T-helper 1 cell (primary cell): ENCODE measurements at regions not wholly inside any gene's neighbourhood (a gene's known extent, or its start where the extent isn't known, plus 50 kb on each side); places are given as distances from the start of the nearest gene placed in this dataset.
"Not testable (repeated sequence)": the region's sequence is repeated elsewhere in the genome, so short reads cannot be mapped to it uniquely, and the experiment has no call there.

Source experiments
- DNase-seq, 5 donors: peaks; one replicate each; pipeline ENCODE4 v3.0.0-alpha.2; 2012 to 2020

DNA sequence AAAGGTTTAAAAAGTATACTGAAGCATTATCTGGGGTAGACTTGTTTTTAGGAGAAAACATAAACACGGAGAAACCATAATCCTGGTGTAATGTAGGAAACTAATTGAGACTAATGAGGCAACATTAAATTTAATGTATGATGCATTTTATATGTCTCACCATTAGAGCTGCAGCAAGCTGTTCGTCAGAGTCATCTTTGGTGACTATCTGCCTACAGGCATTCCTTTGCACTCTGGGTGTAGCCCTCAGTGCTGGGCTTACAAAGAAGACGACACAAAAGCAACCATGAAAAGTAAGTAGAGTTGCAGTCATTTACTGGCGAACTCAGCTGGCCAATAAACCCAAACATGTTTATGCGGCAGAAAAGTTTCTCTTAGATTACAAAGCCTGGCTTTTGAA, 415.3 kb upstream of the ZEB2 start:
- DNase-seq: no peak

DNA sequence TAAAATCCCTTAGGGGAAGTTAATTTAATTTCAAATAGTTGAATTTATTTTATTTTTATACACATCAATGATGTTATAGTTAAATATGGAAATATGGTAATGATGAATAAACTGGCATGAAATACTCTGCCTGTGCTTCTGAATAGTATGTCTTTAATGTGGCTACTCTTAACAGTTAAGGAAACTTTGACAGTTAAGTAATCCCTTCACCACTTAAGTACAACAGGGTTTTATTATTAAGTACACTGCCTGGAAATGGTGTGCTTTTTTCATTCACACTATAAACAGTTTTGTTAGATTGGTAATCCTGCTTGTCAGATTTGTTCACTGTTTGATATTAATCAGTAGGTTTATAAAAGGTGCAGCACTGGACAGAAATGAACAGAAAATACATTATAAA, 412.0 kb upstream of the ZEB2 start:
- no peak for DNase-seq

DNA sequence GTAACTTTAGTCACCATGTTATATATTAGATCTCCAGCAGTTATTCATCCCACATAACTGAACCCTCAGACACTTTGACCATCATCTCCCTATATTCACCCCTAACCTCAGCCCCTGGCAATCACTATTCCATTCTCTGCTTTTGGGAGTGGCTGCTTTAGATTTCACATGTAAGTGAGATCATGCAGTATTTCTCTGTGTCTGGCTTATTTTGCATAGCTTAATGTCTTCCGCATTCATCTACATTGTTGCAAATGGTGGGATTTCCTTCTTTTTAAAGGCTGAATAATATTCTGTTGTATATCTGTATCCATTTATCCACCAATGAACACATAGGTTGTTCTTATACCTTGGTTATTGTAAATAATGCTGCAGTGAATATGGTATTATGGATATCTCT, 411.6 kb upstream of the ZEB2 start:
- no peak for DNase-seq

DNA sequence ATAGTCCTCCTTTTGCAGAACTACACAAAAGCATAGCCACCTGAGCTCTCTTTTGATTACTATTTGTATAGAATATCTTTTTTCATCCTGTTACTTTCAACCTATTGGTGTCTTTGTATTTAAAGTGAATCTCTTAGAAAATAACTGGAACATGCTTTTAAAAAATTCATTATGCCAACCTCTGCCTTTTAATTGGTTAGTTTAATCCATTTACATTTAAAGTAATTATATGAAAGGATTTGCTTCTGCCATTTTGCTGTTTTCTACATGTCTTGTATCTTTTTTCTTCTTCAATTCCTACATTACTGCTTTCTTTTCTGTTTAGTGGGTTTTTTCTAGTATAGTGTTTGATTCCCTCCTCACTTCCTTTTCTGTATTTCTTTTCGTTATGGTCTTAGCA, 407.5 kb upstream of the ZEB2 start:
- no peak for DNase-seq

GRCh38 chr2:144925886-144926285, 406.0 kb upstream of the ZEB2 start:
- no peak for DNase-seq

DNA sequence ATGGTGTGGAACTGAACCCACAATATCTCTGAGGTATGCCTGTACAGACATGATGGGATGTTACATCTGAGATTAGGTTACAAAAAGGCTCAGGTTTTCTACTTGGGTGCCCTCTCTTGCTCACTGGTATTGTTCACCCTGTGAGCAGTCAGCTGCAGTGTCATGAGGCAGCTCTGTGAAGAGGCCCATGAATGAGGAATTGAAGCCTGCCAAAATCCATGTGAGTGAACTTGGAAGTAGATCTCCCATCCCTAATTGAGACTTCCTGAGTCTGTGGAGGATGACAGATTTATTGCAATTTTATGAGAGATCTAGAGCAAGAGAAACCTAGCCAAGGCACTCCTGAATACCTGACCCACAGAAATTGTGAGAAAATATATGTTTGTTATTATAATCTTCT, 404.9 kb upstream of the ZEB2 start:
- DNase-seq: no peak

- DNase-seq: peak in 1 of 5 donors; percentile 21
Measured at GRCh38 chr2:144922519-144922918, 402.6 kb upstream of the ZEB2 start.

DNA sequence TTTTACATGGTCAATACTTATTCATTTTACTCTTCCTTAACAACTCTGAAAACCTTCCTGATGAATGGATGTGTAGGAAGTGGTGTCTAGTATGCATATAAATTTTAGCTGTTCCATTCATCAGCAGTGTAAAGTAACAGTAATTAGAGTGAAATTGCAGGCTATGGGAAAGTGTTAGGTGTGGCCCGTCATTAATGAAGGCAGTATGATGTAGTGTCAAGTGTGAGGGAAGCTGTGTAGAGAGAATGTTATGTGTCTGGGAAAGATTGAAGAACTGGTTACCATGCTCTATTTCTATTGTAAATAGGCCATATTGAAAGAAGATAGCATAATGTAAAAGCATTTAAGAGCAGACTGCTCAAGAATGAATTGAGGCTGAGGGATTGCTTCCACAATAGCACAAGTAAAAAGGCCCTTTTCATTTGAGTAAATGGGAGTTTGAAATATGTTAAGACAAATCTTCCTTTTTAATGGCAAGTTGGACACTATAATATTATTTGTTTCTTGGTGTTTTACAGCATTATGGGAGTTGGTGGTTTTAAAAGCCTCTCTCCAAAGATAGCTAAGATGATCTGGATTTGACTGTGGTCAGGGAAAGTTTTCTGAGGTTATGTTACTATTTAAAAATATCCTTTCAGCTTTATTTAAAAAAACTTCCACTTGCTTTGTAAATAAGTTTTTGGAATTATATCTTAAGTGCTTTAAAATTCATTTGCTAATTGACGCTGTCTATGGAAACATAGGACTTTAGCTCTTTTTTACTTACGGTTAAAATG, 401.0 kb upstream of the ZEB2 start:
- DNase-seq: no peak

DNA sequence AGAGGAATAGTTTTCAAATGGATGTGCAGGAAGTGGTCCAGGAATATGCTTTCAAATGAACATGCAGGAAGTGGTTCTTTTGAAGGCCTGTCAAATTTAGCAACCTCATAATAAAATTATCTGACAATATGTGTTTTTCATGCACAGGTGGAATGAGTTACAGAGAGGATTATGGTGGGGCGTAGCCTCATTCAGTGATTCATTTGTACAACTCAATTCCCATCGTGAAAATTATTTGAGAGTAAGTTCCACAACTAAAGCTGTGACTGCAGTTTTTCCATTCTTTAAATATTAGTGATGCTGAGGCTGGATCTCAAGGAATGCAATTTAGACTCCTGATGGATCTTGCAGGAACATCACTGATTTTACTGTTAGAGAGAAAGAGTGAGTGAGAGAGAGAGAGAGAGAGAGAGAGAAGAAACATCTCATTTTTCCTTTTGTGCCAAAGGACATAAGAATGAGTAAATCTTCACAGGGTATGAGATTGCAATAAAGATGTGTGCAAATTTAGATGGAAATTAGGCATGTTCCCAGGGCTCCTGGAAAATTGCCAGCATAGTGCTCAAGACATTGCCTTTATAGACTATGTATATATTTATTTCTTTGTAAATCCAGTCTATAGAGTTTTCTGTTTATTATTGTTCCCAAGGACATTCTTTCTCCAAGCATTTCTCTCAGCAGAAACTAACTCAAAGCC, 394.9 kb upstream of the ZEB2 start:
- no peak for DNase-seq

DNA sequence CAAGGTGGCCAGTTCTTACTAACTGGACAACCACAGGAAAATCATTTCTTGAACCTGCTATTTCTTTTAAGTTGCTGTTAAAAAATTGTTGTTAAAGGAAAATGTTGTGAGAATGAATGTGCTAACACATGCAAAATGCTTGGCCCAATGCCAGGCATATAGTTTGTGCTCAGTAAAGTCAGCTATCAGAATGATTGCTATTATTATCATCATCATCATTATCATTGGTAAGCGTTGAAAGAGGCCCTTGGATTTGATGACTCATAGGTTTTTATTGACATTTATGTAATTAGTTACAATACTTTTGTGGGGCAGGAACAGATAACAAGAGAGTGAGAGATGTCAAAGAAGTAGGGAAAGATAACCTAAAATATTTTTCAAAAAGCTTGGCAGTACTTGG, 394.2 kb upstream of the ZEB2 start:
- no peak for DNase-seq

GRCh38 chr2:144912206-144912605, 392.3 kb upstream of the ZEB2 start:
- DNase-seq: no peak

DNA sequence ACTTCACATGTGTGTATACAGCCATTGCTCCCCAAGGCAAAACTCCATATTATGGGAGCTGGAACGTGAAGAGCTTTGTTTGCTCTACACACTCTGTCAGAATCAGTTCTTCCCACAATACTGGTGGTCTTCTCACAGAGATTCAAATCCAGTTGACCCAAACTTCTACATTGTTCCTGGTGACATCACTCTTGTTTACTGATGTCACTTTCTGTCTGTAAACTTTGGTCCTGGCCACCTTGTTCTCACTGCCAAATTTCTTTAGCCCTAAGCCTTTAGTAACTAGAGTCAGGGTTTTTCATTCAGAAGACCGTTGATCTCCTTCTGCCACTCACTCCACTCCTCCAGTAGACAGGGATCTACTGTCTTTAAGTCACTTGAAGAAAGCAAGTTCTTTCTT, 386.0 kb upstream of the ZEB2 start:
- no peak for DNase-seq

GRCh38 chr2:144904612-144905011, 384.7 kb upstream of the ZEB2 start:
- no peak for DNase-seq

GRCh38 chr2:144903045-144903444, 383.1 kb upstream of the ZEB2 start:
- not testable (repeated sequence) for DNase-seq

GRCh38 chr2:144901386-144901785, 381.5 kb upstream of the ZEB2 start:
- not testable (repeated sequence) for DNase-seq

GRCh38 chr2:144896341-144896740, 376.4 kb upstream of the ZEB2 start:
- no peak for DNase-seq

GRCh38 chr2:144894612-144895599, 375.0 kb upstream of the ZEB2 start:
- no peak for DNase-seq

GRCh38 chr2:144893464-144893863, 373.5 kb upstream of the ZEB2 start:
- DNase-seq: no peak

GRCh38 chr2:144890828-144891227, 370.9 kb upstream of the ZEB2 start:
- DNase-seq: no peak

DNA sequence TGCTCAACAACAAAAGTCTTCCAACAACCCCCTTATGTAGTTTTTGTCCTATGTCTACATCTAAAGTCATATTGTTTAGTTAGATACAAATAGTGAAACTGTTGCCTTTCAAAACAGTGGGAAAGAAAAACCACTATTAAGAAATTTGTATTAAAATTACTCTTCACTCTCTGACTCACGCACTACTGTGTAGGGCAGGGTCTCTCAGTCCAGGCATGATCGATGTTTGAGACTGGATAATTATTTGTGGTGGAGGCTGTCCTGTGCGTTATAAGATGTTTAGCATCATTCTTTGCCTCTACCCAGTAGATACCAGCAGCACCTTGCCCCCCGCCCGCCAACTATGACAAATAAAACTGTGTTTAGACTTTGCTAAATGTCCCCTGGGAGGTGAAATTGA, 369.4 kb upstream of the ZEB2 start:
- DNase-seq: no peak

- DNase-seq: no peak
Measured at GRCh38 chr2:144886862-144887261, 366.9 kb upstream of the ZEB2 start.

DNA sequence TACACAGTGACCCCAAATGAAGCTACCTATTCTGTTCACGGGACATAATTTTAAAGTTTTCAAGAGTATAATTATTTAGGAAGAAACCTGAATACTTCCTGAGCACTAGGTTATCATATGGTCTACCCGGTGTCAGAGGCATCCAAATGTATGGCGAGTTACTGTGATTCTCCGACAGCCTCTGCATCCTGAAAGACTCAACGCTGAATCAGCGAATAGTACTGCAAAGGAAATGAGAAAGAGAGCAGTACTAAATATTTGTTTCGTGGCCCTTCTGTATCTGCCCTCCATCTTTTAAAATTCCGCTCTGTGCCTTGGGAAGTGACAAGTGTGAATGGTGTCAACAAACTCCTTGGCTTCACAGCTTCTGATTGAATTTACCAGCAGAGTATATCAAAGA, 358.0 kb upstream of the ZEB2 start:
- DNase-seq: no peak

DNA sequence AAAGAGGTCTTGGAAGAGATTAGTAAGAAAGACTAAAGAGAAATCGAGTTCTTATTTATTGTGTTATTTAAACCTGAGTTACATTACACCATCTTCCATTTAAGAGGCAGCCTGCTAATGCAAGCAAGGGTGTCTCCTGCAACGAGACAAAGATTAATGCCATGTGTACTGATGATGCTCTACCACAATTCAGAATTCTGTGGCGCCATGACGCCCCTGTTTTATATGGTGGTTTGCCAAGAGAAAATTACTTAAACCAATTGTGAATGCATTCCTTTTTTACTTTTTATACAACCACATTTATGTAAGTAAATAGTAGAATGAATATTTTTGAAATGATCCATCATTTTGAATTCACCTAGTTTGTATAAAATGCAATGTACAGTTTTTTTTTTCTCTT, 356.1 kb upstream of the ZEB2 start:
- no peak for DNase-seq
